Right lung (tissue), 2 donors: ENCODE measurements at regions not wholly inside any gene's neighbourhood (a gene's known extent, or its start where the extent isn't known, plus 50 kb on each side); places are given as distances from the start of the nearest gene placed in this dataset.
A peak's percentile ranks its signal among the peaks of the same experiment; 100 is the strongest.
"Not testable (repeated sequence)": the region's sequence is repeated elsewhere in the genome, so short reads cannot be mapped to it uniquely, and the experiment has no call there.

ENCODE experiments used
- DNase-seq, 2 donors: peaks; one replicate each; pipeline ENCODE4 v3.0.0-alpha.2; 2013

GRCh38 chr2:180604077-180604476 lies 376.3 kb upstream of the UBE2E3 start:
- DNase-seq = no peak

DNA sequence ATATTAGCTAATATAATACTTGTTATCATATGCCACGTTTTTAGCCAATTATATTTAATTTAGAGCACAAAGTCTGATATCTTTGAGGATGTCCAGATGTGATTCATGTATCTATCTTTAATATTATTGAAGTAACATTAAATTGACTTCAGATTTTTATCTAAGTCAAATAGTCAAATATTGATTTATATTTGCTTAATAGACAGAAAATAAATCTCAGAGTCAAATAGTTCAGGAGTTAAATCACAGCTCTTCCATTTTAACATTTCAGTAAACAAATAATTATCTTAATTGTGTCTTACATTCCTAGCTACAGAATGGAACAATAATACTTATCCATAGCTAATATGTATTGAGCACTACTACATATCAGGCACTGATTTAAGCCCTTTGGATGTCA lies 379.4 kb upstream of the UBE2E3 start:
- no peak for DNase-seq

DNA sequence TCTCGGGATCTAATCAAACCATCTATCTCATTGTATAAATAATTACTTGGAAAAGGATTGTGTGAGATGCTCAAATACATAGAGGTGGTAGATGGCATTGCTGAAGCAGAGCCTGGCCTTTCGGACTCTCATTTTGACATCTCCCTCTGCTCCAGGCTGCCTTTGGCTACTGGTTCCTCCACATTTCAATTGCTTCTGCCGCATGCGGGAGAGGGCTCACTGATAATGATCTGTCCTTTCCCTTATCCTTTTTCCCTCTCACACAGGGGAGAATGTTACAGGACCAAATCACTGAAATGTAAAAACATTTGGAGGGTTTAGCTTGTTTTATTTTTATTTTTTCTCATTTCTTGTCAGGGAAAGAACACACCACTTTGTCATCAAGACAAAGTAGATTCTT lies 380.6 kb upstream of the UBE2E3 start:
- DNase-seq = no peak

DNA sequence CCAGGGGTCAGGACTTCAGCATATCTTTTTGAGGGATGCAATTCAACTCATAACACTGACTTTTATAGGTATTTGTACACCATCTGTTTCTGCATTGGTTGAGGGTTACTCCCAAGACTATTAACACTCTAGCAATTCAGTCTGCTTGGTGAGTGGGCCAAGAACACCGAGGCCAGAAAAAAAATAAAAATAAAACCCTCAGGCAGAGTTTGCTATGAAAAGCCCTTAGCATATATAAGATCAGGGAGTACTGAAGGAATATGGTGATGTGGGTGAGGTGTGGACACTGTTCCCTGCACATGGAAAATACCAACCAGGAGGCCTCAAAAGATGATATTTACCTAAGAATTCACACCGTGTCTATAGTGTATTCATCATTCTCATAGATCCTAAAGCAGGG lies 383.2 kb upstream of the UBE2E3 start:
- DNase-seq = no peak

- DNase-seq = no peak
Observed at GRCh38 chr2:180596453-180596852, 384.0 kb upstream of the UBE2E3 start.

GRCh38 chr2:180591947-180592346 lies 388.5 kb upstream of the UBE2E3 start:
- no peak for DNase-seq

DNA sequence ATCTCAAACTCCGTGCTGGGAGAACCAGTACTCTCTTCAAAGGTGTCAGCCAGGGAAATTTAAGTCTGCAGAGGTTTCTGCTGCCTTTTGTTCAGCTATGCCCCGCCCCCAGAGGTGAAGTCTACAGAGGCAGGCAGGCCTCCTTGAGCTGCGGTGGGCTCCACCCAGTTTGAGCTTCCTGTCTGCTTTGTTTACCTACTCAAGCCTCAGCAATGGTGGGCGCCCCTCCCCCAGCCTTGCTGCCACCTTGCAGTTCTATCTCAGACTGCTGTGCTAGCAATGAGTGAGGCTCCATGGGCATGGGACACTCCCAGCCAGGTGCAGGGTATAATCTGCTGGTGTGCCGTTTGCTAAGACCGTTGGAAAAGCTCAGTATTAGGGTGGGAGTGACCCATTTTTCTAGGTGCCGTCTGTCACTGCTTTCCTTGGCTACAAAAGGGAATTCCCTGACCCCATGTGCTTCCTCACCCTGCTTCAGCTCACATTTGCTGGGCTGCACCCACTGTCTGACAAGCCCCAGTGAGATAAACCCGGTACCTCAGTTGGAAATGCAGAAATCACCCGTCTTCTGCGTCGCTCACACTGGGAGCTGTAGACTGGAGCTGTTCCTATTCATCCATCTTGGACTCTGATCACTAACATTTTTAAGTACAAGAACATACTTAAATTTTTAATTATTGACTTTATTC lies 389.2 kb upstream of the UBE2E3 start:
- not testable (repeated sequence) for DNase-seq

DNA sequence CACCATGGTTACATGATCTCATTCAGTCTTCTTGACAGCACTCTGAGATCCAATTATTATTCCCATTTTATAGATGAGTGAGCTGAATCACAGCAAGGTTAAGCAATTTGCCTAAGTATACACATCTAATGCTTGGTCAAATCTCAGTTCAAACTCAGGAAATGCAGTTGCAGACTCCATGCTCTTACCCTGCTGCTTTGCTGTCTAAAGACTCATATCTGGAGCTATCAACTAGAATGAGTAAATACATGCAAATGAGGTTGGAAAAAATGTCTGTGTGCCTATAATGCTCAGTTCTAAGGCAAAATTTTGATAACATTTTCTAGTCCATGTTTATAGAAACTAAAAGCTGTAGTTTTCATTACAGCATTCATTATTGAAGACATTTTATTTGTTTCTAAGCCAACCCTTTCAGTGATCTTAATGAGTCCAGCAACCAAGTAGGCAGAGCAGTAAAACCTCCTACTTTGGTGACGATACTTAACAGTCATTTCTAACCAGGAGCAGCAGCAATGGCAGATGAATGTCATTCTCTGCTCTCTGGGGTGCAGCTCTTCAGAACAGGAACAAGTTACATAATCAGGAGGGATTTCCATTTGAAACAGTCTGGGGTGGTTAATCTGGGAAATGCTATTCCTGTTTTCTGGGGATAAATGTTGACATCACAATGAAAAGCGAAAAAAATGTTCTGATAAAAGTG lies 396.8 kb upstream of the UBE2E3 start:
- no peak for DNase-seq

GRCh38 chr2:180579388-180579787 lies 401.0 kb upstream of the UBE2E3 start:
- DNase-seq = no peak

- no peak for DNase-seq
Observed at GRCh38 chr2:180578441-180578840, 402.0 kb upstream of the UBE2E3 start.

DNA sequence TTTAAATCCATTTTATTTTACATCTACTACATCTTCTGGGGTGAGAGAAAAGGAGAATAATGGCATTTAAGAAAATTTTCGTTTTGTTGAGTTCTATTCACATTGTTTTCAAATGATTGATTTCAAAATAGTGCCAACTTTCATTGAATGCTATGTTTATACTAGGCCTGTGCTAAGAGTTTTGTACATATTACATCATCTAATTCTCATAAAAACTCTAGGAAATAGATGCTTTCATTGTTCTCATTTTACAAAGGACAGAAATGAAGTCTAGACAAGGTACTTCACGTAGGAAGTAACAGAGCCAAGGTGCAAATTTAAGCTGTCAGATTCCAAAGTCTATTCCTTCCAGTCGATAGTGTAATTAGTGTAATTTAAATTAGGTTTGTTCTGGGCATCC lies 402.8 kb upstream of the UBE2E3 start:
- DNase-seq = no peak

- no peak for DNase-seq
Observed at GRCh38 chr2:180573951-180574350, 406.5 kb upstream of the UBE2E3 start.

DNA sequence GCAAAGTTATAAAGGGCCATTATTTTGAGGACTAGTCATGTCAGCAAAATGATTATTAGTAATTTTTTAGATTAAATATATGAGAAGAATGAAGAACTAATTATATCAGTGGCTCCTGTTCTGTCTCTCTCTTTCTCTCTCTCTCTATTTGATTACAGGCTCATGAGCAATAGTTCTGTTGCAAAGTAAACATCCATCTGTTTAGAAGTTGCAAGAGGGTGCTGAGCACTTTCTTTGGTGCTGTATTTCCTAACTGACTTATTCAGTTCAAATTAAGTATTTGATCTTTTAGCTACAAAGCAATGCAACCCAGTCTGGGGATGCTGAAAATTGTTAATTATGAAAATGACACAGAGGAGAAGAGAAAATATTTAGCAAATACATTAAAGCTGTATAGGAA lies 408.1 kb upstream of the UBE2E3 start:
- DNase-seq = no peak

- DNase-seq = no peak
Observed at GRCh38 chr2:180571559-180571958, 408.8 kb upstream of the UBE2E3 start.

DNA sequence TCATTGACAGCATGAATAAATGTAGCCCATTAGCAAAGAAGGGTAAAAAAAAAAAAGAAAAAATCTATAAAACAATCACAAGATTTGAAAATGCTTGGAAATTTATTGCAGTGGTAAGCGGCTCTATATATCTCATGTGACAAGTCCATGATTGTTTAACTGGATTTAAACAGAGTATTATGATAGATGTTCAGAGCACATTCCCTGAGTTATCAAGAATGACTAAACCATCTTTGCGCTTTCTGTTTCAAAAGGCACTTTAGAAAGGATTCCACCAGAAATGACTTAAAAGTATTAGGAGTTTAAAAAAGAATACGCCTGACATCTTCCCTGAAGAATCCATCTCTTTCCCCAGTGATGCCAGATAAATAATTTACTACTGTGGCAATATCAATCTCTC lies 409.5 kb upstream of the UBE2E3 start:
- no peak for DNase-seq

- no peak for DNase-seq
Observed at GRCh38 chr2:180564051-180564450, 416.4 kb upstream of the UBE2E3 start.

- DNase-seq = no peak
Observed at GRCh38 chr2:180562378-180562777, 418.0 kb upstream of the UBE2E3 start.

- DNase-seq = peak in 1 of 2 donors; percentile 4
Observed at GRCh38 chr2:180559771-180560170, 420.6 kb upstream of the UBE2E3 start.

DNA sequence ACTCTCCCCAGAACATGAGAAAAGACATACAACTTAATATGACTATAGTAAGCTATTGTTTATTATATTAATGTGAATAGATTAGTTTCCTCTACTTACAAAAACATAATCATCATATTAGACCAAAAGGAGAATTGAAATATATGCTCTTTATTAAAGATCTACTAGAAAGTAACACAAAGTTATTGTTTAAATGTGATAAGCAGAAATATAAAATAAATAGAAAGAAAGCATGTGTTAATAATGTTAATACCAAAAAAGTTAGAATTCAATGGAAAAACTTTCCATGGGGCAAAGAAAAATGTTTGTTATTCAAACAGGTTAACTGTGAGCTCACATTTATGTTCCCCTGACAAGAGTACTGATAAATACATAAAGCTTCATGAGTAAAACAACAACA lies 421.4 kb upstream of the UBE2E3 start:
- no peak for DNase-seq

DNA sequence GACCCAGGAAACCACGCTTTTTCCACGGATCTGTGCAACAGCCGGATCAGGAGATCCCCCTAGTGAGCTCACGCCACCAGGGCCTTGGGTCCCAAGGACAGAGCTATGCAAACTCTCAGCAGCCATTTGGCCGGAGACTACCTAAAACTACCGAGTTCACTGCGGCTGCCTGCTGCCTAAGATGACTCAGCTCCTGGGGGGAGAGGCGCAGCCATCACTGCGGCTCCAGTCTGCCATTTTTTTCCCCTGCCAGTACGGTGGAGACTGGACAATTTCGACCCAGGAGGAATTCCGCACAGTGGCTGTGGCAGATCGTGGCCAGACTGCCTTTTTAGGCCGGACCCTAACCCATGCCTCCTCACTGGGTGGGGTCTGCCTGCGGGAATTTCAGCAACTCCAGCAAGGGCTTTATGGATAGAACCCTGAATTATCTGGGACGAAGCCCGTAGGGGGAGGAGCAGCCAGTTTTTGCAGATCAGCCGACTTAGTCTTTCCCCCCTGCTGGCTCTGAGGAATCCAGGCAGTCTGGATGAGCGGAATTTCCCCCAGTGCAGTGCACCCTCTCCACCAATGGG lies 424.9 kb upstream of the UBE2E3 start:
- no peak for DNase-seq

GRCh38 chr2:180554330-180554729 lies 426.1 kb upstream of the UBE2E3 start:
- no peak for DNase-seq

GRCh38 chr2:180553094-180553715 lies 427.2 kb upstream of the UBE2E3 start:
- no peak for DNase-seq

DNA sequence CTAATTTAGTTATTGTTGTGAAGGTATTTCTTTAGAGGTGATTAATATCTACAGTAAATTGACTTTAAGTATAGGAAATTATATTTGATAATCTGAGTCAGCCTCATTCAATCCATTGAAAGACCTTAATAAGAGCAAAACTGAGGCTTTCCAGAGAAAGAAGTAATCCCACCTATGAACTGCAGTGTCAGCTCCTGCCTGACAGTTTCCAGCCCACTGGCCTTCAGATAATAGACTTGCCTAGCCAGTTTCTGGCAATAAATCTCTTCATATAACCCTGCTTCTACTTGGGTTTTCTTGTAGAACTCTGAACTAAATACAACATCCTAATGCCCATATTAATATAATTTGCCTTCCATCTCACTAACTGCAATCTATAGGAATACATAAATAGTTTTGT lies 437.9 kb upstream of the UBE2E3 start:
- DNase-seq = no peak
